Body of pancreas (tissue), 4 donors: ENCODE measurements at regions not wholly inside any gene's neighbourhood (a gene's known extent, or its start where the extent isn't known, plus 50 kb on each side); places are given as distances from the start of the nearest gene placed in this dataset.

ENCODE experiments used
- ATAC-seq: fragments of 150-250 bp; one replicate; pipeline ENCODE4 v1.9.1; 2016
- DNase-seq, 4 donors: peaks; one replicate each; pipeline ENCODE4 v3.0.0-alpha.2; 2019
- H3K27ac ChIP-seq, 4 donors: fragments of 200-600 bp; sonication (generic); 1 replicate in 3 of 4; 2 replicates in 1 of 4; pipeline versions ENCODE4 v1.5.1 to v1.6.1; 2016 to 2019; ENCODE audit warnings: mild to moderate bottlenecking in 1 of 4, mixed read lengths in 1 of 4, moderate library complexity in 1 of 4
- H3K27me3 ChIP-seq, 2 donors: fragments of 200-600 bp; sonication (generic); one replicate each; pipeline ENCODE4 v1.6.0; 2016; ENCODE audit warnings: mild to moderate bottlenecking in 1 of 2
- H3K36me3 ChIP-seq, 2 donors: fragments of 200-600 bp; sonication (generic); replicated peaks in 1 of 2; 2 replicates each; pipeline ENCODE4 v1.5.1; 2016; ENCODE audit warnings: low read depth in 2 of 2; ENCODE audit not compliant: insufficient read depth in 1 of 2
- H3K4me1 ChIP-seq: fragments of 200-600 bp; sonication (generic); one replicate; pipeline ENCODE4 v1.6.0; 2016
- H3K4me3 ChIP-seq, 2 donors: fragments of 200-600 bp; sonication (generic); 1 replicate in 1 of 2; 2 replicates in 1 of 2; pipeline ENCODE4 v1.5.1; 2016 to 2019
- H3K9me3 ChIP-seq, 3 donors: fragments of 200-600 bp; sonication (generic); 1 replicate in 2 of 3; 2 replicates in 1 of 3; pipeline ENCODE4 v1.5.1; 2016
- POLR2A ChIP-seq, 3 donors: fragments of 450-650 bp; IDR thresholded peaks; one replicate each; pipeline ENCODE4 v1.6.1; 2016; ENCODE audit warnings: antibody characterized with exemption in 3 of 3, mild to moderate bottlenecking in 2 of 3
- WGBS, 2 donors: methylation state at CpG; one replicate each; pipeline ENCODE4 v1.1.5; 2017; 5-methylcytosine and 5-hydroxymethylcytosine counted together
- intact Hi-C: fragments of 100-400 bp; cut with DNase I; formaldehyde crosslinking; loops from one replicate; pipeline ENCODE4 v1.15.1; 2023
- TF ChIP-seq, protein P1 (sequence below), 7 experiments: fragments of 450-650 bp in 4 of 7; fragments of 200-600 bp in 3 of 7; sonication (generic) in 3 of 7; IDR thresholded peaks; one replicate each; pipeline ENCODE4 v1.5.1; 2016 to 2019; ENCODE audit warnings: antibody characterized with exemption in 7 of 7

DNA sequence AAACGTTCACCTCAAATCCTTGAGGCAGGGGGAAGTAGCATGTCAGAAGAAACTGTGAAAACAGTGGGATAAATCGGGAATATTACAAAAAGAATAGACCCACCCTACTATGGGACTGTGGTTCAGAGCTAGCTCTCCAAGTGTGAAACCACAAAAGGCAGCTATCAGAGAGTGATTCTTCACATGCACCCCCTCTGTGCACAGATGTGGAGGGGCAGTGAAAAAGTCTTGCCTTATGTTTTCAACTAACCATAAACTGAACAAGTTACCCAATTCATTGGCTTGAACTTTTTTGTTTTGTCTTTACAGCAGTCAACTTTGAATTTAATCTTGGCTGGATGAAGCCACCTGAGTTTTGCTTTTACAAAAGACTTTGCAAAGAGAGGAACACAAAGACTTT lies 98.8 kb upstream of the NR4A3 start:
- H3K9me3 ChIP-seq: no peaks in the 10 kb centered on the region
- no peak overlapping the region for H3K4me3 ChIP-seq
- intact Hi-C loops: no loop called here
- TF ChIP-seq POLR2A (IDR thresholded peaks at IDR 0.05): no peak
- TF ChIP-seq, protein P1, sequence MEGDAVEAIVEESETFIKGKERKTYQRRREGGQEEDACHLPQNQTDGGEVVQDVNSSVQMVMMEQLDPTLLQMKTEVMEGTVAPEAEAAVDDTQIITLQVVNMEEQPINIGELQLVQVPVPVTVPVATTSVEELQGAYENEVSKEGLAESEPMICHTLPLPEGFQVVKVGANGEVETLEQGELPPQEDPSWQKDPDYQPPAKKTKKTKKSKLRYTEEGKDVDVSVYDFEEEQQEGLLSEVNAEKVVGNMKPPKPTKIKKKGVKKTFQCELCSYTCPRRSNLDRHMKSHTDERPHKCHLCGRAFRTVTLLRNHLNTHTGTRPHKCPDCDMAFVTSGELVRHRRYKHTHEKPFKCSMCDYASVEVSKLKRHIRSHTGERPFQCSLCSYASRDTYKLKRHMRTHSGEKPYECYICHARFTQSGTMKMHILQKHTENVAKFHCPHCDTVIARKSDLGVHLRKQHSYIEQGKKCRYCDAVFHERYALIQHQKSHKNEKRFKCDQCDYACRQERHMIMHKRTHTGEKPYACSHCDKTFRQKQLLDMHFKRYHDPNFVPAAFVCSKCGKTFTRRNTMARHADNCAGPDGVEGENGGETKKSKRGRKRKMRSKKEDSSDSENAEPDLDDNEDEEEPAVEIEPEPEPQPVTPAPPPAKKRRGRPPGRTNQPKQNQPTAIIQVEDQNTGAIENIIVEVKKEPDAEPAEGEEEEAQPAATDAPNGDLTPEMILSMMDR (IDR thresholded peaks at IDR 0.05): no peak
- DNase-seq (no peak), ATAC-seq (no peak)
- no peak overlapping the region for H3K27ac ChIP-seq
- 39 to 44% methylated on average over 2 of the region's 2 CpGs for WGBS, 2 donors
- no peaks in the 10 kb centered on the region for H3K27me3 ChIP-seq
- H3K4me1 ChIP-seq: no peaks in the 10 kb centered on the region
- H3K36me3 ChIP-seq: no peaks in the 10 kb centered on the region

- intact Hi-C loops: no loop called here
- no peak for ATAC-seq
Measured at GRCh38 chr9:99724640-99725039, 97.0 kb upstream of the NR4A3 start.

GRCh38 chr9:99725852-99726251 lies 95.8 kb upstream of the NR4A3 start:
- no peaks in the 10 kb centered on the region for H3K27me3 ChIP-seq
- H3K4me1 ChIP-seq: no peaks in the 10 kb centered on the region
- H3K9me3 ChIP-seq: no peaks in the 10 kb centered on the region
- intact Hi-C loops: no loop called here
- DNase-seq: no peak
- TF ChIP-seq POLR2A (IDR thresholded peaks at IDR 0.05): no peak
- TF ChIP-seq, protein P1 (IDR thresholded peaks at IDR 0.05): no peak
- H3K36me3 ChIP-seq: no peaks in the 10 kb centered on the region
- ATAC-seq: no peak
- H3K4me3 ChIP-seq: no peak overlapping the region
- H3K27ac ChIP-seq: no peak overlapping the region

More at GRCh38 chr9:99724640-99725039, 97.0 kb upstream of the NR4A3 start:
- Histone ChIP-seq H3K4me3 (no peak overlapping the region), H3K36me3 (no peaks in the 10 kb centered on the region), H3K4me1 (no peaks in the 10 kb centered on the region), H3K27ac (no peak overlapping the region), H3K9me3 (no peaks in the 10 kb centered on the region), H3K27me3 (no peaks in the 10 kb centered on the region)
- no peak for TF ChIP-seq POLR2A (IDR thresholded peaks at IDR 0.05)
- TF ChIP-seq, protein P1 (IDR thresholded peaks at IDR 0.05): no peak
- no peak for DNase-seq

DNA sequence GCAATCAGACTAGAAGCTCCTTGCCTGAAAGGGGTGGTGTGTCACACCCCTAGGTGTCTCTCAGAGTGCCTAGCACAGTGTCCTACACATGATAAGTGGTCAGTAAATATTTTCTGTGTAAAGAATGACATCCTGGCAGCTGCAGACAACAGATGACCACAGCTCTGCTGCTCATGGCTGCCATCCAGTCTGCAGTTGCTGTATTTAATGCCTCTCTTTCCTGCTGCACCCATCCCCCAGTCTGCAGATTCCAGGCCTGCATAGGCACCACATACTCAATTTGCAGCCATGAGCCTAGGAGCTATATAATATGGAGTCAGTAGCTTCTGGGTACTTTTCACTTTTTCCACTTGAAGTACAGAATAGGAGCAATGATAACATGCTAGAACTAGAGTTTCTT lies 94.9 kb upstream of the NR4A3 start:
- Histone ChIP-seq H3K36me3 (no peaks in the 10 kb centered on the region), H3K27me3 (no peaks in the 10 kb centered on the region), H3K4me1 (no peaks in the 10 kb centered on the region), H3K4me3 (no peak overlapping the region), H3K9me3 (no peaks in the 10 kb centered on the region), H3K27ac (no peak overlapping the region)
- ATAC-seq: no peak
- intact Hi-C loops: no loop called here
- TF ChIP-seq, protein P1 (IDR thresholded peaks at IDR 0.05): no peak
- TF ChIP-seq POLR2A (IDR thresholded peaks at IDR 0.05): no peak
- no peak for DNase-seq

GRCh38 chr9:99730062-99730461 lies 91.6 kb upstream of the NR4A3 start:
- ATAC-seq (no peak), DNase-seq (no peak)
- 83 to 89% methylated on average over 2 of the region's 2 CpGs for WGBS, 2 donors
- H3K9me3 ChIP-seq: no peaks in the 10 kb centered on the region
- H3K27ac ChIP-seq: no peak overlapping the region
- no peaks in the 10 kb centered on the region for H3K36me3 ChIP-seq
- TF ChIP-seq POLR2A (IDR thresholded peaks at IDR 0.05): no peak
- TF ChIP-seq, protein P1 (IDR thresholded peaks at IDR 0.05): no peak
- H3K4me3 ChIP-seq: no peak overlapping the region
- H3K4me1 ChIP-seq: no peaks in the 10 kb centered on the region
- no peaks in the 10 kb centered on the region for H3K27me3 ChIP-seq
- intact Hi-C loops: no loop called here
